Neutrophil (primary cell): ENCODE measurements at regions not wholly inside any gene's neighbourhood (a gene's known extent, or its start where the extent isn't known, plus 50 kb on each side); places are given as distances from the start of the nearest gene placed in this dataset.

Experiments
- H3K27ac ChIP-seq: fragments of 200-600 bp; sonication (generic); 2 replicates; pipeline ENCODE4 v1.5.1; 2016; ENCODE audit warnings: mild to moderate bottlenecking, moderate library complexity
- H3K27me3 ChIP-seq: fragments of 200-600 bp; sonication (generic); 2 replicates; pipeline ENCODE4 v1.6.0; 2016; ENCODE audit warnings: mild to moderate bottlenecking
- H3K36me3 ChIP-seq: fragments of 200-600 bp; sonication (generic); 2 replicates; pipeline ENCODE4 v1.5.1; 2017
- H3K4me1 ChIP-seq, 2 experiments: fragments of 200-600 bp in 1 of 2; sonication (generic) in 1 of 2; 1 replicate in 1 of 2; 2 replicates in 1 of 2; pipeline versions ENCODE4 v1.5.1 to v1.6.1; 2013 to 2016; ENCODE audit warnings: low read depth in 1 of 2, low read length in 1 of 2, mild to moderate bottlenecking in 1 of 2, moderate library complexity in 1 of 2; ENCODE audit not compliant: control insufficient read depth in 1 of 2, insufficient read depth in 1 of 2
- H3K4me3 ChIP-seq, 2 experiments: fragments of 200-600 bp in 1 of 2; sonication (generic) in 1 of 2; 1 replicate in 1 of 2; 2 replicates in 1 of 2; pipeline ENCODE4 v1.5.1; 2013 to 2016; ENCODE audit warnings: low read depth in 1 of 2, low read length in 1 of 2, mild to moderate bottlenecking in 1 of 2, moderate library complexity in 1 of 2
- H3K9me3 ChIP-seq: fragments of 200-600 bp; sonication (generic); 2 replicates; pipeline ENCODE4 v1.5.1; 2016
- CTCF ChIP-seq: fragments of 200-600 bp; sonication (generic); IDR thresholded peaks from 2 replicates; pipeline ENCODE4 v1.5.1; 2016; ENCODE audit warnings: antibody characterized with exemption

- Histone ChIP-seq H3K27ac (no peak overlapping the region), H3K4me1 (no peaks in the 10 kb centered on the region), H3K27me3 (no peaks in the 10 kb centered on the region), H3K36me3 (no peaks in the 10 kb centered on the region), H3K9me3 (no peaks in the 10 kb centered on the region), H3K4me3 (no peak overlapping the region)
- no peak for TF ChIP-seq CTCF
Observed at GRCh38 chr1:56382929-56383328, 196.4 kb downstream of the PLPP3 start.

GRCh38 chr1:56380531-56380930 is 198.8 kb downstream of the PLPP3 start:
- TF ChIP-seq CTCF, result no peak
- peaks cover 11% of the 10 kb centered on the region for H3K27me3 ChIP-seq
- H3K27ac ChIP-seq, result no peak overlapping the region
- H3K9me3 ChIP-seq, result no peaks in the 10 kb centered on the region
- H3K4me1 ChIP-seq, result no peaks in the 10 kb centered on the region
- no peaks in the 10 kb centered on the region for H3K36me3 ChIP-seq
- H3K4me3 ChIP-seq, result no peak overlapping the region

DNA sequence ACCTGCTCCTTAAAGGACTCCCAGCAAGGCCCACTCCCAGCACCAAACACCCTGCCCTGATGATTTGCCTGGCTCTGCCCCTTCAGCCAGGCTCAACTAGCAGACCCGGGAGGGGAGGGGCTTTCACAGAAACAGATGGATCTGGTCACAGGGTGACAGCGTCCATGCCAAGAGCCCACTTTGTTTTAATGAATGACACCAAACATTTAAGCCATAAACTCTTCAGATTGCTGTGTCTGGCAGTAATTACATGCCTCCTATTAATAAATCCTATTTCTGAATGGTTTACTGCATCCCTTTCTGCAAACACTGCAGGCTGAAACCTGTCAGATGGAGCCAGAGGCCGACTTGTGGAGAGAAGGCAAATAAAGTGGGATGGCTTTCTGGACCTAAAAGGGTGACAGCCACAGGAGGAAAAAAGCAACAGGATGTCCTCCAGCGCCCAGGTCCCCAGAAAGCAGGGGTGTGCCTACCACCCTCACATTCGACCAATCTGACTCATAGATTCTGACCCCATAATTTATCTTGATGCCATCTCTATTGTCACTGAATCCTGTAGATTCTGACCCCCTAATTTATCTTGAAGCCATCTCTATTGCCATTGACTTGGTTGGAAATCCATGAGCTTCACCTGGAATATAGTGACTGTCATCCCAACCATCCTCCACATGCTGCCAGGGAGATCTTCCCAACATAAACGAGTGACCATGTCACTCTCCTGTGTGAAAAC is 200.9 kb downstream of the PLPP3 start:
- no peak overlapping the region for H3K27ac ChIP-seq
- peaks cover 25% of the 10 kb centered on the region for H3K27me3 ChIP-seq
- H3K4me3 ChIP-seq, result no peak overlapping the region
- no peaks in the 10 kb centered on the region for H3K4me1 ChIP-seq
- TF ChIP-seq CTCF, result no peak
- H3K36me3 ChIP-seq, result no peaks in the 10 kb centered on the region
- H3K9me3 ChIP-seq, result no peaks in the 10 kb centered on the region

DNA sequence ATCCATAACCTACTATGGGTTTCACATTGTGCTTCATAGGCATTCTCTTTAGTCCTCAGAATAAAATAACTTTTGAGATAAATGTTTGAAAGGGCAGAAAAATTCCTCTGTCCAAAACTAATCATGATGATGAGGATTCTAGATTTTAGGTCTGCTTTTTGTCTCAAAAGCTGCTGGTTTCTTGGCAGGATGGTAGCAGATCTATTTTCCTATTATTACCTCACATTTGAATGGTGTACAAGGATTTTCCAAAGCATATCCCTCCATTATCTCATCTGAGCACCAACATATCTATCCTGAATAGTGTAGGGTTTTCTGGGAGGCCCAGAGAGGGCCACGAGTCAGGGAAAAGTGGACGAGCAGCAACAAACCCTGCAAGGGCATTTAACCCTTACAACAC is 201.9 kb downstream of the PLPP3 start:
- no peak overlapping the region for H3K4me3 ChIP-seq
- TF ChIP-seq CTCF, result no peak
- H3K9me3 ChIP-seq, result no peaks in the 10 kb centered on the region
- H3K27ac ChIP-seq, result no peak overlapping the region
- peaks cover 25% of the 10 kb centered on the region for H3K27me3 ChIP-seq
- H3K36me3 ChIP-seq, result no peaks in the 10 kb centered on the region
- no peaks in the 10 kb centered on the region for H3K4me1 ChIP-seq

DNA sequence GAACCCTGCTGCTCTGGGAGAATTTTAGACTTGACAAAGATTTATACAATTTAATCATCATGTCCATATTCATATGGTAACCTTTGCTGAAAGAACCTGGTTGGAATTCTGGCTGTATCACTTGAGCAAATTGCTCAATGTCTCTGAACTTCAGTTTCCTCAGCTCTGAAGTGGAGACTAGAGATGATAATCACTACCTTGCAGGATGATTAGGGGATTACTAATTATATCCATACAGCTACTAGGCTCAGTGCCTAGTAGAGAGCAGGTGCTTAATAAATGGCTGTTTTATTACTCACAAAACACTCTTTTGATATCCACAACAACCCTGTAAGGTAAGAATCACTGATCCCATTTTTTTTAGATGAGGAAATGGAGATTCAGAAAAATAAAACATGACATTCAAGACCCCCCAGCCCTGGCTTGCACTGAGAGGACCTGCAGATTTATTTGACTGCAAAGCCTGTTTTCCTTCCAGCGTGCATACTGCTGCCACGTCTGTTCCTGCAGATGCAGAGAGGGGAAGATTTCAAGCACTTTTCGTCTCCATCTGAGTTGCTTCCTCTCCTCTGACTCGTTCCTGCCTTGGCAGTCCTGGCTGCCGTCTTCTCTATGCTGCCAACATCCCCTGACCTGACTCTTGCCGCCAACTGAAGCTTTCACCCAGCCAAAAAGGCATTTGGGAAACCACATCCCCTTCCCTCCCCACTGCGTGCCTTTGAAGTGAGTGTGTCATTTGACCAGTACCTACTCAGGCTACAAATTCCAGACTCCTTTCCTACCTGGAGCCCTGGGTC is 203.0 kb downstream of the PLPP3 start:
- Histone ChIP-seq H3K4me1 (no peaks in the 10 kb centered on the region), H3K9me3 (no peaks in the 10 kb centered on the region), H3K27ac (no peak overlapping the region), H3K27me3 (peaks cover 25% of the 10 kb centered on the region), H3K4me3 (no peak overlapping the region), H3K36me3 (no peaks in the 10 kb centered on the region)
- no peak for TF ChIP-seq CTCF
